ENCODE measurements at regions not wholly inside any gene's neighbourhood (a gene's known extent, or its start where the extent isn't known, plus 50 kb on each side); places are given as distances from the start of the nearest gene placed in this dataset.

GRCh38 chr5:158639881-158640592 is 459.7 kb downstream of the EBF1 start:
- intact Hi-C loops (cut with micrococcal nuclease), result no loop called here
- no peak for TF ChIP-seq CTCF (IDR thresholded peaks at IDR 0.05; ENCODE audit: borderline replicate concordance)

GRCh38 chr5:158638396-158638795 is 461.3 kb downstream of the EBF1 start:
- no peaks in the 10 kb centered on the region for H3K36me3 ChIP-seq
- H3K4me3 ChIP-seq, result no peak overlapping the region
- peaks cover 19% of the 10 kb centered on the region for H3K4me1 ChIP-seq
- no peaks in the 10 kb centered on the region for H3K9me3 ChIP-seq (replicated peaks)
- TF ChIP-seq CTCF (IDR thresholded peaks at IDR 0.05; ENCODE audit: borderline replicate concordance), result no peak
- DNase-seq, result no peak
- H3K27ac ChIP-seq (replicated peaks), result no peak overlapping the region
- H3K27me3 ChIP-seq (ENCODE audit: low read depth), result no peaks in the 10 kb centered on the region
- intact Hi-C loops (cut with micrococcal nuclease), result no loop called here

More at GRCh38 chr5:158639881-158640592, 459.7 kb downstream of the EBF1 start:
- Histone ChIP-seq H3K36me3 (no peaks in the 10 kb centered on the region), H3K4me3 (no peak overlapping the region), H3K4me1 (peaks cover 19% of the 10 kb centered on the region), H3K27ac (replicated peaks) (no peak overlapping the region), H3K27me3 (ENCODE audit: low read depth) (no peaks in the 10 kb centered on the region), H3K9me3 (replicated peaks) (no peaks in the 10 kb centered on the region)
- DNase-seq, result no peak

GRCh38 chr5:158637039-158637438 is 462.7 kb downstream of the EBF1 start:
- DNase-seq, result no peak
- H3K9me3 ChIP-seq (replicated peaks), result no peaks in the 10 kb centered on the region
- H3K27ac ChIP-seq (replicated peaks), result no peak overlapping the region
- intact Hi-C loops (cut with micrococcal nuclease), result no loop called here
- no peak overlapping the region for H3K4me3 ChIP-seq
- H3K36me3 ChIP-seq, result no peaks in the 10 kb centered on the region
- H3K4me1 ChIP-seq, result peaks cover 9% of the 10 kb centered on the region
- H3K27me3 ChIP-seq (ENCODE audit: low read depth), result no peaks in the 10 kb centered on the region
- TF ChIP-seq CTCF (IDR thresholded peaks at IDR 0.05; ENCODE audit: borderline replicate concordance), result no peak

GRCh38 chr5:158635565-158635964 is 464.2 kb downstream of the EBF1 start:
- TF ChIP-seq CTCF (IDR thresholded peaks at IDR 0.05; ENCODE audit: borderline replicate concordance), result no peak
- Histone ChIP-seq H3K4me3 (no peak overlapping the region), H3K36me3 (no peaks in the 10 kb centered on the region), H3K27me3 (ENCODE audit: low read depth) (no peaks in the 10 kb centered on the region), H3K27ac (replicated peaks) (no peak overlapping the region), H3K9me3 (replicated peaks) (no peaks in the 10 kb centered on the region), H3K4me1 (peaks cover 9% of the 10 kb centered on the region)
- DNase-seq, result no peak
- intact Hi-C loops (cut with micrococcal nuclease), result no loop called here

- Histone ChIP-seq H3K27me3 (ENCODE audit: low read depth) (no peaks in the 10 kb centered on the region), H3K4me3 (no peak overlapping the region), H3K27ac (replicated peaks) (no peak overlapping the region), H3K9me3 (replicated peaks) (no peaks in the 10 kb centered on the region), H3K36me3 (no peaks in the 10 kb centered on the region), H3K4me1 (peaks cover 9% of the 10 kb centered on the region)
- DNase-seq, result no peak
- intact Hi-C loops (cut with micrococcal nuclease), result no loop called here
- no peak for TF ChIP-seq CTCF (IDR thresholded peaks at IDR 0.05; ENCODE audit: borderline replicate concordance)
Measured at GRCh38 chr5:158634714-158635113, 465.0 kb downstream of the EBF1 start.

Measured in left ventricle myocardium inferior (tissue), 1 donor.